ENCODE measurements at regions not wholly inside any gene's neighbourhood (a gene's known extent, or its start where the extent isn't known, plus 50 kb on each side); places are given as distances from the start of the nearest gene placed in this dataset.
"Not testable (repeated sequence)": the region's sequence is repeated elsewhere in the genome, so short reads cannot be mapped to it uniquely, and the experiment has no call there.

DNA sequence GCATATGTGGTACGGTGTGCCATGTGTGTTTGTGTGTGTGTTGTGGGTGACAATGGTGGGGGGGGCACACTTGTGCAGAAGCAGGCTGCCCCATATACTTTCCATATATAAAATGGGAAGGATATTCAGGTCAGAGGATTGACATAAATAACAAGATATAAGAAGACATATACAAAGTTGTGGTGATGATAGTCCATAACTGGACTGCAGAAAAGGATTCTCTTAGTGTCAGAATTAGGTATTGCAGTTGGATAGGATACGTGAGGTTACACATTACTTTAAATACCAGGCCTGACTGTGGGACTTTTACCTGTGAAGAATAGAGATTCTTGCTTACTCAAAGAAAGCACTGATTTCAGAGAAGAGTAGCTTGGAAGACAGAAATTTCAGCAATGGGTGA lies 1260.3 kb downstream of the EPHA7 start:
- DNase-seq (ENCODE audit: low read depth): no peak

DNA sequence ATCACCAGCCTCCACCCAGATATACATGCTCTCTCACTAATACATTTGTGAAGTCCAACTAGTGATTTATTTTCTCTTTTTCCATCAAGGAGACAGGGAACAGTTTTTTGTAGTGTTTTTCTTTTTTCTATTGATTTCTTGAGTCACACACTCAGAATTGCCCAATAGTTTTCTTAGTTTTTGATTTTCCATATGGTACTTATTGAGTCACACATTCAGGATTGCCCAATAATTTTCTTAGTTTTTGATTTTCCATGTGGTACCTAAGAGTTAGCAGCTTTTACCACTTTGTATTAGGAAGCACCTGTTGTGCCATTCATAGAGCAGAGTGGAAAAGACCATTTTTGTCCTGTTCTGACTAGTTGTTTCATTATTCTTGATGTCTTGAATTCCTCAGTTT lies 1268.8 kb downstream of the EPHA7 start:
- DNase-seq (ENCODE audit: low read depth): no peak

DNA sequence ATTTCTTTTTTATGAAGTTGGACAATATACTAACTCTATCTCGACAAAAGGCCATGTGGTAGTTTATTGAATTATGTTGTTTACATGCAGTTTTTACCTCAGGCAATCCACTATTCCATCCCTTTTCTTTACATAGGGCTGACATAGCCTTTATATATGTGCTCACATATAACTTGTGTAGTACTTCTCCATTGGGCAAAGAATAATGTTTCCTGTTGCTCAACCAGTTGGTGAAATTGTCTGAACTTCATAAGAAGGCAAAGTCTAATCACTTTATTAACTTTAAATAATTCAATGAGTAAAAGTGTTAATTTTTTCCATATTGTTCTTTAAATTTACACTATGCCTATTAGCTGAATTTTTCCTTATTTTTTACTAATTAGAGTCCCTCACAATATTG lies 1272.1 kb downstream of the EPHA7 start:
- DNase-seq (ENCODE audit: low read depth): no peak

DNA sequence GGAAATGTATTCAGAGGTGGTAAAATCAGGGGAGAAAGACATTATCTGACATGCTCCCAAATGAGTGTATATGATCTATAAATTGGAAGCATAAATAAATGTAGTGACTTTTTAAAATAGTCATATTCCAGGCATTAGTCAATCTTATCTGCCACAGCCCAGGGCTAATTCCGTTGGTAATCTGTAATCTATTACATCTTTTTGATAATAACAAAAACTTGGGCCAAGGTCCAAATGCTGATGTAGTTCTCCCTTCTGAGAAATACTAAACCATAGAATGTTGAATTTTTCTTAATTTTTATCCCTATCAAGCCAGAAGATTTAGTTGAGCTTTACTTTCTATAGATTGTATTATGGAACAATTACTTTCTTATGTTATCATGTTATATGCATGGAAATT lies 1279.8 kb downstream of the EPHA7 start:
- DNase-seq (ENCODE audit: low read depth): no peak

DNA sequence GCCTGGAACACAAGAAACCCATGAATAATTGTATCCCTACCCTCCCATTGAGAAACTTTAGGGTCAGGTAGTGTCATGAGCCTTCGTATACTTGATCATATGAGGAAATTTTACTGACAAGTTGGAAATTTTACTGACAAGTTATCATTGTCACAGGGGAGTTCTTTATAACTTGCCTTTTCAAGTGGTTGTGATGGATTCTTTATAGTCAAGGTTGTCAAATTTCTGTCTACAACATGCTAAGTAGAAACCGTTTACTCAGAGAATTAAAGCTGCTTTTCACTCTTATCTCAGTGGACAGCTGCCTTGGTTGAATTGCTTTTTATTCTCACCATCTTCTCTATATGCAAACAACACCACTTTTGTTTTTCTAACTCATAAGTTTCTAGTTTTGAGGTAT lies 1286.4 kb downstream of the EPHA7 start:
- no peak for DNase-seq (ENCODE audit: low read depth)

DNA sequence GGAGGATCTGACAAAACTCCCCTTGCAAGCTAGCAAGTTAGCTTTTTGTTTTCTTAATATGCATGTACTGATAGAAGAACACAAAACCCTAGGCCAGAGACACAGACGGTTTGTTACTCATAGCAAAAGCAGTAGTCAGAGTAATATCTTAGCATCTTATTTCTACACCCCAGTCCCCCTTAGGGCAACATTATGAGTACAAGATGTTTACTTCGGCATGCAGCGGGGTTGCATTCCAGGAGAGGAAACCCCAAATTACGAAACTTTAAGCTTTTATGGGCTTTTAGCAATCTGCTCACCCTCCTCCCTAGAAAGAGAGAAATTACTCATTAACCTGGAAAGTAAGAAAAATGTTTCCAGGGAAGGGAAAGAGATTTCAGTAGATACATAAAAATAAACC lies 1286.9 kb downstream of the EPHA7 start:
- no peak for DNase-seq (ENCODE audit: low read depth)

DNA sequence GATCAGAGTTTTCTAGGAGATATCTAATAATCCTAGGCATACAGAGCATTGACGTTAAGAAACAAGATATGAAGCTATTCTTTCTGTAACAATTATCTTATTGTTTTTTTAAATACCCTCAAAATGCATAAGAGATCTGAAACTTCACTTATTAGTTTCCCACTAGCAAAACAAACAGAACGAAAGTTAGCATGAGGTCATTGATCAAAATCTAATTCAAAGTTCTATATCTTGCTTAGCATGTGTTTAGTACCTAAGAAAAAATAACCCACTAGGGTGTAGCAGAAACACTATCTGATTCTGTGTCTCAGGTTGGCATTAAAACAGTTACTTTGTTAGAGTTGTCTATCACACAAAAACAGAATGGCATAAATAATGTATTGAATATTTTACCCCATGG lies 1288.4 kb downstream of the EPHA7 start:
- no peak for DNase-seq (ENCODE audit: low read depth)

DNA sequence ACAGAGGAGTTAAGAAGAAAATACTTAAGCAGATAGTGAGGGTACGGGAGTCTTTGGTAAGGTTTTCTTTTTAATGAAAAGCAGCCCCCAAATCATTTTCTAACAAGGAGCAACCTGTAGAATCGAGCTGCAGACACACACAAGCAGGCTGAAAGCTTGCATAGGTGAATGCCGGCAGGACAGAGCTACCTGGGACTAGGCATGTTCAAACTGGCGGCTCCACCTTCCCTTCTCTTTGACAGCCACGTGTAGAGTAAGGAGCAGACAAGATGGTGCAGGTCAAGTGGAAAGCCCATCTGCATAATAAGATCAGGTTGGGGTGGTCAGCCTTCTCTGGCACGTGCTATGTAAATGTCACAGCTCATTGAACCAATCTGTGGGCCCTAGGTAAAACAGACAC lies 1292.4 kb downstream of the EPHA7 start:
- no peak for DNase-seq (ENCODE audit: low read depth)

DNA sequence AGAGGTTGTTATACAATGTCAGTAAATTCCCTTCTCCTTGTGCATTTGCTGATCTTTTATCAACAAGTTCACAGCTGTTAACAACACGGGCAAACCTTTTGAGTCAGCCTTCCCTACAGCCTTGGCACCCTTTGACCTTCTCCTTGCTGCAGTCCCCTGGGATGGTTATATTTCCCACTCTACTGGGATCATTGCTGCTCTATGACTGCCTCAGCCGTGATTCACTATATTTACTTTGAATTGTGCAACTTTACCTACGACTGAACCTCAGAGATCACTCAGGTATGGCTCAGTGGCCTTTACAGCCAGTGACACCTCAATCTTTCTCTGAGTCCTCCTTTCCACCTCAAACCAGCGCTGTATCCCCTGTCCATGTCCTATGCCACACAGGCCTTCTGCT lies 1293.3 kb downstream of the EPHA7 start:
- no peak for DNase-seq (ENCODE audit: low read depth)

DNA sequence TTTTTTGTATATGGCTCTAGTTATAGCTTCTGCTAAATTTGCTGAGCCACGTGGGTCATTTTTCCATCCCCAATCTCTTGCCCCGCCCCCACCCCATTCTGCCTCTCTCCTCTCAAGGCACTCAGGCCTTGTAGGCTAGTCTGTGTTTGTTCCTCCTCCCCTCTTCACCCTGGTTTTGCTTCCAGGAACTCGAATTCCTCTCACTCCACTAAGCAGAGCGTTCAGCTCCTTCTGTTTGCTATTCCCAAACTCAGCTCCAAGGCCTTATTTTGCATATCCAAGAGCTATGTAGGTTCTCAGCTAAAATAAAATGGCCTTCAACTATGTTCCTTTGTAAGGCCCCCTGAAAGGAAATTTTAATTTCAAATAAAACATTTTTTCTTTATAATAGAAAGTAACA lies 1293.7 kb downstream of the EPHA7 start:
- no peak for DNase-seq (ENCODE audit: low read depth)

DNA sequence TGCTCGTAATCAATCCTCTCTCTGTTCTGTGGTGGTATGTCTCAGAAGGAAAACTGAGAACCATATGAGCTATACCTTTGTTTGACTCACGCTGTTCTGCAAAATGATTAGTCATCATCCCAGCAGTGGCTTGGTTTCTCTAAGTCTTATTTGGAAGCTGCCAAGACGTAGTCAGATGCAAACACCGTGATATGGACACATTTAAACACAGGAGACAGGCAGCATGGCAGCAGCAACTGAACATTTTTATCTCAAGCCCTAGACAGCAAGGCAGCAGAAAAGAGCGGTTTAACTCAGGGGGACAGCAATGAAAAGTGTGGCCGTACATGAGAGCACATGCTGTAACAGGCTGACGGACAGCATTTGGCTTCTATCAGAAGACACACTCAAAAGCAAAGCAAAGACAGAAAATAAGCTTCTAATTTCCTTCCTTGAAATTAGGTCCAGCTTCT lies 1295.1 kb downstream of the EPHA7 start:
- DNase-seq (ENCODE audit: low read depth): peak; percentile 3

DNA sequence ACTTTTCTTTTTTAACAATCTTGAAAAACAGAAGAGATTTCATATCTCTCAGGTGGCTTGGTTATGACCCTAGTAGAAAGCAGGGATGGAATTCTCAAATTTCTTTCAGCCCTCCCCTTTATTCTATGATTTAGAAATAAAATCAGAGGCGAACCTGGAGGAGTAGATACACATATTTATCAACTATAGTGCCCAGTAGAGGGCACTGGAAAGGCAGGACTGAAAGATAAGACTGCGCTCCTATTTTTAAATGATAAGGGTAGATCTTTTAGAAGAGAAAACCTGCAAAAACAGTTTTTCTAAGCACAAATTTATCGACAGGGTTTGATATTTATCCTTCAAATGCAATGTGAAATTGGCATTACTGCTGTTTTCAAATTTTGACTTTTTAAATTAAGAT lies 1296.6 kb downstream of the EPHA7 start:
- DNase-seq (ENCODE audit: low read depth): no peak

DNA sequence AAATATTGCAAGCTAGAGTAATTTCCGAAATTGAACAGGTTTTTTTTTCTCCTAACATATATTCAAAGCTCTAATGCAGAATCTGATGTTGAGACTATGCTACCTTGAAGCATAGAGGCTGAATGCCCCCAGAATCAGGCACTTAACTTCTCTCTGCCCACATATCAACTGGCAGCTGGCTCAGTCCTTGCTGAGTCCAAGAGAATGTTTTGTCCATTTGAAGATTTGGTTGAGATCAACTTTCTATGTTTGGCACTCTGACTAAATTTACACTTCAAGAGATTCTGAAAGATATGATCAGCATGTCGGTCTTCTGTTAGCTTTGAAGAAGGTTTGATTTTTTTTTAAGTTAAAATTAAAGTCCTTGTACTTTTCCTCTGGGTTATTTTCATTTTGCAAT lies 1298.1 kb downstream of the EPHA7 start:
- DNase-seq (ENCODE audit: low read depth): no peak

DNA sequence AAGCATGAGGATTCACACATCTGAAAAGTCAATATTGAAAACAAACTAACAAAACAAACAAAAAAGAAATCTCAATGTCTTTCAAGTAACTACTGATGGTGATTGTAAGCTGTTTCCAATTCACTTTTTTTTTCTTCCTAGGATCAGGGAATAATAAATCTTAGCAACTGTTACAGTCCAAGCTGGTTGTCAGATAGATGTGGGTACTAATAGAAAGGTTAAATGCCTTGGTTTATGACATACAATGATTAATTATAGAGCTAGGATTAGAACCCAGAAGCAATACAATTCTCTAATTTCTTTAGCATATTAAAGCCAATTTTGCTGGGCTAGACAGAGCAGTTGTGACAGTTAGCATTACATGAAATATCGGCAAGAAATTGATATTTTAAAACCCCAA lies 1301.6 kb downstream of the EPHA7 start:
- no peak for DNase-seq (ENCODE audit: low read depth)

DNA sequence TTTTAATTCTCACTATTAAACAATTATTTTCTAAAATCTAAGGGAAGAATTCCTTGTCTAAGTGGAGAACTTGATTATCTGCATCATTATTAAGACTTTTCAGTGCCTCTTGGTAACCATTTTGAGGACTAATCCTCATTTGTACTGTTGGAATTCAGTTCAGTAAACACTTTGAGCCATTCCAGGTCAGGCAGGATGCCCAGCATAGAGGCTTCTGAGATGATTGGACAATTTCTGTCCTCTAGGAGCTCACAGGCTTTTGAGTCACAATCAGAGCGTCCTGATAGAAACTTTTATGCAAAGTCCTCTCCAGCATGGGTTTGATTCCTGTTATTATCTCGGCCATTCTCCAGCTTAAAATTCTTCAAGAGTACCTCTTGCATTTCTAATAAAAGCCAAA lies 1304.6 kb downstream of the EPHA7 start:
- no peak for DNase-seq (ENCODE audit: low read depth)

DNA sequence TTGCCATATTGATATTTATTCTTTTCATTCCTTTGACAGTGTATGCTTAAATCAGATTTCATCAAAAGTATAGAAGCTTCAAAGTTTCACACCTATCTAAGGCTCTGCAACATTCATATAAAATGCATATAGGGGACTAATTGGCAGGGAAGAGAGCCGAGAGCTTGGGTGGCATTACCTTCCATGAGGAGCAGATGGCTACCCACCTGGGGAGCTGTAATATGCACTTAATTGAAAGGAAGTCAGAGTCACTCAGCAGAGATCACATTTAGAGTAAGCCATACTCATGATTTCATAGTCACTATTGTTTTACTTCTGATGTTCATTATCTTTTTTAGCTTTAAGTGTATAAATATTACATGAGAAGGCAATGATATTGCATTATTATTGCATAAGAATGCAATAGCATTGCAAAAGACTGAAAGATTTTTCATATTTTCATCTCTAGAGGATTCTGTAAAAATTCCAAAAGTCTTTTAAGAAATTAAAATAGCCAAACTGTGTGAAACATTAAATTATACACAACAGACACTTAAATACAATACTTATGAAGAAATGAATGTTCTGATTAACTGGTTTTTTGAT lies 1305.2 kb downstream of the EPHA7 start:
- DNase-seq (ENCODE audit: low read depth): no peak

DNA sequence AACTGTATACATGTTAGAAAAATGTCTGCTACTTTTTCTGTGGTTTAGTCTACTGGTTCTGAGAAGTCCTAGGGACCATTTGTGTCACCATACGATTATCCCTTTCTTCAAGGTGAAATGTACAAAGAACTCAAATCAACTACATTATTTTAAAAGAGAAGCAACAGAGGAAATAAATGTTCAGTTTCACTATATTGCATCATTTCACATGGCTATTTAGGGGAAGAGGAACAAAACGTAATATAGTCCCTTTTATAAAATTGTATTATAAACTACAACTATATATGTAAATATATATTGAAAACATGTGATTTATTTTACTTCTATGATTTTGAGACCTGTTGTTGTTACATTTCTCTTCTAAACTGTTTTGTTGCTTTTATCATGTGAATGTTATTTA lies 1308.0 kb downstream of the EPHA7 start:
- DNase-seq (ENCODE audit: low read depth): no peak

DNA sequence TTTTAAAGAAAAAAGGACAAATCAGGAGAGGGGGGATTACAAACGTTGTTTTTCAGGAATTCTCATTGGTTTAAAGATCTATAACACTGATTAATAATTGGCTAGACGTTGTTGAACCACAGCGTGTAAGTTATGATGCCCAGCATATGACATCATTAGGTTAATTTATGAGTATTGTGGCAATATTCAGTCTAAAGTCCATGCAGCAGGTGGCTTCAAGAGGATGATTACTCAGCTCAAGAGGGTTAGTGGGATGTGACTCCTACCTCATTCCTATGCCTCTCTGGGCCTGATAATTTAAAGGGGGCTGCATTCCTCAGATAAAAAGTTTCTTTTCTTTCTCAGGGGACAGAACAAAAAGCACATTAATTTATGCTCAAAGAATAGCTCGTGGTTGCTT lies 1309.0 kb downstream of the EPHA7 start:
- DNase-seq (ENCODE audit: low read depth): no peak

DNA sequence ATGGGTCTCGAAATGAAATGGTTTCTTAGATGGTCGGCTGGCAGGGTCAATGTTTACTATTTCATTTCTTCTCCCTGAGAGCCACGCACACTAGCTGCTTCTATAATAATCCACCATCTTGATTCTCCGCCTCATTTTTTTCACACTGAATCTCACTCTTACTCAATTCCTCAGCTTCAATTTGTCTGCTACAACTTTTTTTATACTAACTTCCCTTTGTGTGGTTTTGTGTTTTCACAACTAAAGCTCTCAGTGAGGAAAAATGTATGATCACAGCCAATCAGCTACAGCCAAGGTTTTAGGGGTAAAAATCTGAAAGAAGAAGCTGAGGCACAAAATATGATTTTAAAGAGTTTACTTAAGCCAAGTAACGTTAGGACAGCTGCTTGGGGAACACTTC lies 1309.4 kb downstream of the EPHA7 start:
- no peak for DNase-seq (ENCODE audit: low read depth)

DNA sequence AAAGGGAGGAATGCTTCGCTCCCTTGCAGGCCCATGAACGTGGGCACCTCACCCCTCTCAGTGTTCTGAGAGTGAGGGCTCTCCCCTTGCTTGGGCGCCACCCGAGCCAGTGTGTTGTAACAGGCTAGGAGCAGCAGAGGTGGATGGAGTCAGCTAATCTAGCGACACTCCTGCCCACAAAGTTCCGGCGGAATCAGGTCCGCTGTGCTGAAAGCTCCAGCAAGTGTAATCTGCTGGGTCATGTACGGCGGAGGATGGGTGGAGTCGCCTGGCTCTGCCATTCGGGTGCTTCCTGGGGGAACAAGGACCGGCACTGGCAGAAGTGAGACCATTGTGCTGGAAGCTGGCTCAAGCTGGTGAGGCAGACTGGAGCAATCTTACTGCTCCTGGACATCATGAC lies 1310.1 kb downstream of the EPHA7 start:
- DNase-seq (ENCODE audit: low read depth): no peak

DNA sequence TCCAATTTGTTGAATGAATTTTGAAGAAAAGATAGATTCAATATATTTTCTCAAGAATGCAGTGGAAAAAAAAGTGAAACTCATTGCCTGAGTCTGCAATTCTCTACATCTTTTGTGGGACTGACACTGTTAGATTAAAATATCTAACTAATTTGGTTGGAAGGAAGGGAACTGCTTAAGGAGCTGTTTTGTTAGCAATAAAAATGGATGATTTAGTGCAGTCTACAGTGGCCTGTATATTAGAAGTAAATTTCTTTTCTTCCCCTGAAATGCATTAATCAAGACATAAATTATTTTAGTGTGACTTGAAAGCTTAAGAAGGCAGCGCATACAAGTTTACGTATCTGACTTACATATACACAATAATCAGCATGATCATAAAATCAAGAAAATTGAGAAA lies 1332.6 kb downstream of the EPHA7 start:
- DNase-seq (ENCODE audit: low read depth): no peak

DNA sequence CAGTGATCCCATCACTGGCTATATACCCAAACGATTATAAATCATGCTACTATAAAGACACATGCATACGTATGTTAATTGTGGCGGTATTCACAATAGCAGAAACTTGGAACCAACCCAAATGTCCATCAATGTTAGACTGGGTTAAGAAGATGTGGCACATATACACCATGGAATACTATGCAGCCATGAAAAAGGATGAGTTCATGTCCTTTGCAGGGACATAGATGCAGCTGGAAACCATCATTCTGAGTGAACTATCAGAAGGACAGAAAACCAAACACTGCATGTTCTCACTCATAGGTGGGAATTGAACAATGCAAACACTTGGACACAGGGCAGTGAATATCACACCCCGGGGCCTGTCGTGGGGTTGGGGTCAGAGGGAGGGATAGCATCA lies 1335.4 kb downstream of the EPHA7 start:
- DNase-seq (ENCODE audit: low read depth): not testable (repeated sequence)

DNA sequence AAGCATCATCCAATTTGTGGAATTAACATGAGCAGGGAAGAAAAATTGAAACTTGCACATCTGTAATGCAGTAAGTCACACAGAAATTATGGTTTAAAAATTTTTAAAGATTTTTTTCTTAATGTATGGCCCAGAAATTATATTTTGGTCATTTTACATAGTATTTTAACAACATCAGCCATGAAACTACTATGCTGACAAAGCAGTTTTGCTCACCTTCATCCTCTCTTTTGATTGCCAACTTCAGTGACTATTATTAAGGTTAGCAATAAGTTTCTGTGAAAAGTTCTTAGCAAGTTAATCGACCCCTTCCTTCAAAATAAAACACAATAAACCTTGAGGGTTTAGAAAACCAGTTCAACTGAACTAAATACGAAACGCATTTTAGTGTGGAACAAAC lies 1347.0 kb downstream of the EPHA7 start:
- DNase-seq (ENCODE audit: low read depth): no peak

DNA sequence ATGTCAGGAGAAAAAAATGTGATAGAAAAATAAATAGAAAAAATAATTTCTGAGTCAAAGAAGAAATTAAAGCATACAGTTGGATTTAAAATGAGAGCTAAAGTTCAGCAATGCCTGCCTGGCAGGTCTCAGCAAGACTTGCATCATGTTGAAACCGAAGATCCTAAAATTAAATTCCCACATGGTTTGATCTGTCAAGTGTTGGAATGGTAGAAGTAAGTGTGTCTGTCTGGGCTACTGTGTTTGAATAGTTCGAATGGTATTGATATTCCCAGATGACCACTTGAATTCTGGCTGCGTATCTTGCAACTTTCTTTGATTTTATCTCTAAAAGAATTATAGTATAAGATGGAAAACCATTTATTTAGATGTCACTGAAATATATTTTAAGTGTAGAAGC lies 1349.6 kb downstream of the EPHA7 start:
- DNase-seq (ENCODE audit: low read depth): no peak

DNA sequence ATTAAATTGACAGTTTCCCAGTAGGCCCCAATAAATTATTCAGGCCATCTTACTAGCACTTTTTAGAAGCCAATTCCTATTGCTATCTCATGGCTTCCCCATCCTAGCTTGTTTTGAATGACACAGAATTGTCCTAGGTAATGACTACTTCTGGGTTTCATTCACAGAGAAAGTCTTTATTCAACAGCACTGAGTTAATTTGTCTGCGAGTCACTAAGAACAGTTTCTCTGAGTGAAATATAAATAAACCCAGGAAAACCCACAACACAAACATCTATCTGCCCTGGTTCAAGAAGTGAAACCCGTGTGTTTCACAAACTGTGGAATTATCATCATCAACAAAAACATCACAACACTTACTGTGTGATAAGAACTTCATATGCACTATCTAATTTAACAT lies 1366.8 kb downstream of the EPHA7 start:
- DNase-seq (ENCODE audit: low read depth): no peak

Measured in RPMI7951 (cell line).